Rectal smooth muscle tissue (tissue), 1 donor: ENCODE measurements at regions not wholly inside any gene's neighbourhood (a gene's known extent, or its start where the extent isn't known, plus 50 kb on each side); places are given as distances from the start of the nearest gene placed in this dataset.

ENCODE experiments used
- H3K27ac ChIP-seq: one replicate; pipeline ENCODE4 v1.7.0; 2013; ENCODE audit warnings: low read depth, low read length, inconsistent platforms
- H3K27me3 ChIP-seq: one replicate; pipeline ENCODE4 v1.7.0; 2013; ENCODE audit warnings: low read length; ENCODE audit not compliant: control insufficient read depth, insufficient read depth
- H3K36me3 ChIP-seq: one replicate; pipeline ENCODE4 v1.7.0; 2013; ENCODE audit warnings: low read length; ENCODE audit not compliant: control insufficient read depth, insufficient read depth
- H3K4me1 ChIP-seq: one replicate; pipeline ENCODE4 v1.7.0; 2013; ENCODE audit warnings: low read length; ENCODE audit not compliant: control insufficient read depth, insufficient read depth
- H3K4me3 ChIP-seq: one replicate; pipeline ENCODE4 v1.7.0; 2013; ENCODE audit warnings: low read length
- H3K9ac ChIP-seq: one replicate; pipeline ENCODE4 v1.7.0; 2013; ENCODE audit warnings: low read length

GRCh38 chr2:8235419-8235818 is 446.4 kb upstream of the ID2 start:
- H3K27ac ChIP-seq = no peak overlapping the region
- H3K36me3 ChIP-seq = no peaks in the 10 kb centered on the region
- H3K4me3 ChIP-seq = no peak overlapping the region
- no peaks in the 10 kb centered on the region for H3K4me1 ChIP-seq
- H3K27me3 ChIP-seq = no peaks in the 10 kb centered on the region
- no peak overlapping the region for H3K9ac ChIP-seq

GRCh38 chr2:8236391-8236790 is 445.5 kb upstream of the ID2 start:
- no peak overlapping the region for H3K27ac ChIP-seq

GRCh38 chr2:8238521-8239230 is 443.2 kb upstream of the ID2 start:
- Histone ChIP-seq H3K4me3 (no peak overlapping the region), H3K27ac (no peak overlapping the region), H3K9ac (no peak overlapping the region), H3K27me3 (no peaks in the 10 kb centered on the region), H3K4me1 (no peaks in the 10 kb centered on the region), H3K36me3 (no peaks in the 10 kb centered on the region)

More at GRCh38 chr2:8236391-8236790, 445.5 kb upstream of the ID2 start:
- no peaks in the 10 kb centered on the region for H3K27me3 ChIP-seq
- H3K36me3 ChIP-seq = no peaks in the 10 kb centered on the region
- H3K4me3 ChIP-seq = no peak overlapping the region
- H3K9ac ChIP-seq = no peak overlapping the region
- H3K4me1 ChIP-seq = no peaks in the 10 kb centered on the region

- no peaks in the 10 kb centered on the region for H3K36me3 ChIP-seq
- H3K27me3 ChIP-seq = no peaks in the 10 kb centered on the region
- no peak overlapping the region for H3K27ac ChIP-seq
- no peak overlapping the region for H3K9ac ChIP-seq
- H3K4me3 ChIP-seq = no peak overlapping the region
- H3K4me1 ChIP-seq = no peaks in the 10 kb centered on the region
These were observed 442.2 kb upstream of the ID2 start for GRCh38 chr2:8239531-8240088.

GRCh38 chr2:8241317-8241716 is 440.5 kb upstream of the ID2 start:
- Histone ChIP-seq H3K9ac (no peak overlapping the region), H3K27me3 (no peaks in the 10 kb centered on the region), H3K36me3 (no peaks in the 10 kb centered on the region), H3K4me1 (no peaks in the 10 kb centered on the region), H3K4me3 (no peak overlapping the region), H3K27ac (no peak overlapping the region)

- Histone ChIP-seq H3K4me3 (no peak overlapping the region), H3K9ac (no peak overlapping the region), H3K27ac (no peak overlapping the region), H3K27me3 (no peaks in the 10 kb centered on the region), H3K4me1 (no peaks in the 10 kb centered on the region), H3K36me3 (no peaks in the 10 kb centered on the region)
These were observed 439.1 kb upstream of the ID2 start for GRCh38 chr2:8242739-8243138.

GRCh38 chr2:8243748-8244400 is 438.0 kb upstream of the ID2 start:
- no peak overlapping the region for H3K27ac ChIP-seq
- no peaks in the 10 kb centered on the region for H3K4me1 ChIP-seq
- H3K36me3 ChIP-seq = no peaks in the 10 kb centered on the region
- no peak overlapping the region for H3K4me3 ChIP-seq
- no peaks in the 10 kb centered on the region for H3K27me3 ChIP-seq
- no peak overlapping the region for H3K9ac ChIP-seq

- Histone ChIP-seq H3K27ac (no peak overlapping the region), H3K9ac (no peak overlapping the region), H3K4me3 (no peak overlapping the region), H3K27me3 (no peaks in the 10 kb centered on the region), H3K36me3 (no peaks in the 10 kb centered on the region), H3K4me1 (no peaks in the 10 kb centered on the region)
These were observed 437.2 kb upstream of the ID2 start for GRCh38 chr2:8244639-8245038.

- Histone ChIP-seq H3K27ac (no peak overlapping the region), H3K9ac (no peak overlapping the region), H3K4me3 (no peak overlapping the region), H3K27me3 (no peaks in the 10 kb centered on the region), H3K36me3 (no peaks in the 10 kb centered on the region), H3K4me1 (no peaks in the 10 kb centered on the region)
These were observed 435.7 kb upstream of the ID2 start for GRCh38 chr2:8246137-8246536.

- Histone ChIP-seq H3K27me3 (no peaks in the 10 kb centered on the region), H3K9ac (no peak overlapping the region), H3K36me3 (no peaks in the 10 kb centered on the region), H3K4me3 (no peak overlapping the region), H3K27ac (no peak overlapping the region), H3K4me1 (no peaks in the 10 kb centered on the region)
These were observed 433.8 kb upstream of the ID2 start for GRCh38 chr2:8247905-8248622.

GRCh38 chr2:8248623-8248957 is 433.3 kb upstream of the ID2 start:
- Histone ChIP-seq H3K27me3 (no peaks in the 10 kb centered on the region), H3K27ac (no peak overlapping the region), H3K36me3 (no peaks in the 10 kb centered on the region), H3K4me3 (no peak overlapping the region), H3K9ac (no peak overlapping the region), H3K4me1 (no peaks in the 10 kb centered on the region)

- H3K36me3 ChIP-seq = no peaks in the 10 kb centered on the region
- H3K27me3 ChIP-seq = no peaks in the 10 kb centered on the region
- H3K27ac ChIP-seq = no peak overlapping the region
- no peaks in the 10 kb centered on the region for H3K4me1 ChIP-seq
- no peak overlapping the region for H3K4me3 ChIP-seq
- H3K9ac ChIP-seq = no peak overlapping the region
These were observed 432.7 kb upstream of the ID2 start for GRCh38 chr2:8249141-8249540.
